Activated B cell treated with CpG ODN at 0.5 μM for 24 hours (primary cell): ENCODE measurements at regions not wholly inside any gene's neighbourhood (a gene's known extent, or its start where the extent isn't known, plus 50 kb on each side); places are given as distances from the start of the nearest gene placed in this dataset.

Experiments used
- ATAC-seq: fragments of 200-7000 bp; cut with Tn5 transposase; one replicate; pipeline ENCODE4 v1.10.0; 2021; ENCODE audit warnings: low read depth, mild to moderate bottlenecking, moderate library complexity
- CTCF ChIA-PET: fragments of 350-600 bp; sonication (Branson Sonifier 250); formaldehyde crosslinking; loops from one replicate; lab custom pipeline; 2021; ENCODE audit warnings: antibody characterized with exemption; lab: Charles Lee
- POLR2A ChIA-PET: fragments of 350-600 bp; sonication (Branson Sonifier 250); formaldehyde crosslinking; loops from one replicate; lab custom pipeline; 2021; ENCODE audit warnings: antibody characterized with exemption; lab: Charles Lee
- DNase-seq: peaks from one replicate; pipeline ENCODE4 v3.0.0; 2022
- H3K27ac Mint-ChIP-seq: one replicate; pipeline ENCODE4 v1.8.0; 2020; ENCODE audit warnings: mixed read lengths
- H3K27me3 Mint-ChIP-seq: one replicate; pipeline ENCODE4 v1.8.0; 2021; ENCODE audit warnings: mixed read lengths
- H3K36me3 Mint-ChIP-seq: one replicate; pipeline ENCODE4 v1.8.0; 2021; ENCODE audit warnings: low read depth, mixed read lengths
- H3K4me1 Mint-ChIP-seq: one replicate; pipeline ENCODE4 v1.8.0; 2021; ENCODE audit warnings: mixed read lengths
- H3K4me3 Mint-ChIP-seq: one replicate; pipeline ENCODE4 v1.8.0; 2020; ENCODE audit warnings: mild to moderate bottlenecking, mixed read lengths
- H3K9me3 Mint-ChIP-seq: one replicate; pipeline ENCODE4 v1.8.0; 2020; ENCODE audit warnings: mixed read lengths
- CTCF ChIP-seq: fragments of 200-600 bp; IDR thresholded peaks from one replicate; pipeline ENCODE4 v1.8.0; 2022; ENCODE audit warnings: antibody characterized with exemption, mild to moderate bottlenecking
- intact Hi-C: fragments of 100-400 bp; cut with micrococcal nuclease; formaldehyde crosslinking; loops from one replicate; pipeline ENCODE4 v1.15.1; 2024

GRCh38 chr1:42000766-42001165 lies 82.0 kb upstream of the HIVEP3 start:
- DNase-seq, result no peak
- no peak overlapping the region for H3K4me3 Mint-ChIP-seq
- H3K27me3 Mint-ChIP-seq, result peaks cover 2% of the 10 kb centered on the region
- intact Hi-C loops, result no loop called here
- H3K9me3 Mint-ChIP-seq, result no peaks in the 10 kb centered on the region
- CTCF ChIA-PET, result no interaction called here
- no peaks in the 10 kb centered on the region for H3K36me3 Mint-ChIP-seq
- H3K27ac Mint-ChIP-seq, result no peak overlapping the region
- no peak for TF ChIP-seq CTCF
- no peaks in the 10 kb centered on the region for H3K4me1 Mint-ChIP-seq
- POLR2A ChIA-PET, result no interaction called here
- ATAC-seq, result no peak

GRCh38 chr1:41999884-42000283 lies 81.2 kb upstream of the HIVEP3 start:
- Mint-ChIP-seq H3K27me3 (peaks cover 2% of the 10 kb centered on the region), H3K9me3 (no peaks in the 10 kb centered on the region), H3K4me1 (no peaks in the 10 kb centered on the region), H3K4me3 (no peak overlapping the region), H3K36me3 (no peaks in the 10 kb centered on the region), H3K27ac (no peak overlapping the region)
- ATAC-seq (no peak), DNase-seq (no peak)
- ChIA-PET POLR2A (no interaction called here), CTCF (no interaction called here)
- no peak for TF ChIP-seq CTCF
- intact Hi-C loops, result no loop called here

- ChIA-PET POLR2A (no interaction called here), CTCF (no interaction called here)
- no peak for TF ChIP-seq CTCF
- H3K4me3 Mint-ChIP-seq, result no peak overlapping the region
- DNase-seq (no peak), ATAC-seq (no peak)
- no peaks in the 10 kb centered on the region for H3K36me3 Mint-ChIP-seq
- H3K9me3 Mint-ChIP-seq, result no peaks in the 10 kb centered on the region
- intact Hi-C loops, result no loop called here
- H3K27ac Mint-ChIP-seq, result no peak overlapping the region
- no peaks in the 10 kb centered on the region for H3K4me1 Mint-ChIP-seq
- H3K27me3 Mint-ChIP-seq, result no peaks in the 10 kb centered on the region
Observed at GRCh38 chr1:41998250-41998649, 79.5 kb upstream of the HIVEP3 start.

GRCh38 chr1:41997153-41997552 lies 78.4 kb upstream of the HIVEP3 start:
- ChIA-PET CTCF (no interaction called here), POLR2A (no interaction called here)
- no peaks in the 10 kb centered on the region for H3K27me3 Mint-ChIP-seq
- ATAC-seq (no peak), DNase-seq (no peak)
- H3K9me3 Mint-ChIP-seq, result no peaks in the 10 kb centered on the region
- TF ChIP-seq CTCF, result no peak
- H3K36me3 Mint-ChIP-seq, result no peaks in the 10 kb centered on the region
- no peak overlapping the region for H3K27ac Mint-ChIP-seq
- no peak overlapping the region for H3K4me3 Mint-ChIP-seq
- intact Hi-C loops, result no loop called here
- H3K4me1 Mint-ChIP-seq, result no peaks in the 10 kb centered on the region

GRCh38 chr1:41995441-41996130 lies 76.9 kb upstream of the HIVEP3 start:
- intact Hi-C loops, result no loop called here
- DNase-seq, result no peak
- Mint-ChIP-seq H3K36me3 (no peaks in the 10 kb centered on the region), H3K9me3 (no peaks in the 10 kb centered on the region), H3K4me3 (no peak overlapping the region), H3K27ac (no peak overlapping the region), H3K27me3 (no peaks in the 10 kb centered on the region), H3K4me1 (no peaks in the 10 kb centered on the region)
- CTCF ChIA-PET, result no interaction called here
- no peak for ATAC-seq
- POLR2A ChIA-PET, result no interaction called here
- no peak for TF ChIP-seq CTCF
